ENCODE measurements at regions not wholly inside any gene's neighbourhood (a gene's known extent, or its start where the extent isn't known, plus 50 kb on each side); places are given as distances from the start of the nearest gene placed in this dataset.
"Not testable (repeated sequence)": the region's sequence is repeated elsewhere in the genome, so short reads cannot be mapped to it uniquely, and the experiment has no call there.

- not testable (repeated sequence) for DNase-seq (ENCODE audit: low spot score); H3K36me3 ChIP-seq (ENCODE audit: insufficient read depth); H3K4me2 ChIP-seq; H3K27me3 ChIP-seq (ENCODE audit: insufficient read depth); H3K36me3 Mint-ChIP-seq (ENCODE audit: low read depth); H3K4me3 ChIP-seq; H2AFZ ChIP-seq; H3K79me2 ChIP-seq (replicated peaks; ENCODE audit: insufficient read depth); ATAC-seq; H3K9me3 Mint-ChIP-seq; H3K27me3 Mint-ChIP-seq (ENCODE audit: insufficient read depth, low read depth, poor library complexity); H3K9me2 ChIP-seq (ENCODE audit: insufficient read depth); H3K4me3 Mint-ChIP-seq; H3F3A ChIP-seq (replicated peaks; ENCODE audit: low read depth); H4K20me1 ChIP-seq (replicated peaks; ENCODE audit: insufficient read depth); H3K27ac Mint-ChIP-seq; H3K27ac ChIP-seq (ENCODE audit: low read depth)
- H3K4me1 ChIP-seq (ENCODE audit: insufficient read depth) = peaks cover 10% of the 10 kb centered on the region; the same call in 1 of the 2 replicates
- peaks cover 16% of the 10 kb centered on the region; the same call in 2 of the 3 replicates for H3K4me1 Mint-ChIP-seq
Observed at GRCh38 chrX:63575700-63576099, 209.3 kb downstream of the ARHGEF9 start.

- H3K4me1 Mint-ChIP-seq = no peaks in the 10 kb centered on the region
- no peaks in the 10 kb centered on the region for H3K9me2 ChIP-seq (ENCODE audit: insufficient read depth)
- H3K4me3 ChIP-seq = no peak overlapping the region
- no peaks in the 10 kb centered on the region for H3K4me1 ChIP-seq (ENCODE audit: insufficient read depth)
- no peaks in the 10 kb centered on the region for H4K20me1 ChIP-seq (replicated peaks; ENCODE audit: insufficient read depth)
- H3K27ac Mint-ChIP-seq = no peak overlapping the region
- no peak overlapping the region for H3K4me3 Mint-ChIP-seq
- no peak overlapping the region for H2AFZ ChIP-seq
- H3K27me3 ChIP-seq (ENCODE audit: insufficient read depth) = no peaks in the 10 kb centered on the region
- no peaks in the 10 kb centered on the region for H3F3A ChIP-seq (replicated peaks; ENCODE audit: low read depth)
- DNase-seq (ENCODE audit: low spot score) (no peak), ATAC-seq (no peak)
- H3K36me3 ChIP-seq (ENCODE audit: insufficient read depth) = no peaks in the 10 kb centered on the region
- no peaks in the 10 kb centered on the region for H3K79me2 ChIP-seq (replicated peaks; ENCODE audit: insufficient read depth)
- no peak overlapping the region for H3K4me2 ChIP-seq
- no peaks in the 10 kb centered on the region; the same call in 2 of the 3 replicates for H3K36me3 Mint-ChIP-seq (ENCODE audit: low read depth)
- no peak overlapping the region for H3K27ac ChIP-seq (ENCODE audit: low read depth)
- H3K9me3 Mint-ChIP-seq = peaks cover 8% of the 10 kb centered on the region
- H3K27me3 Mint-ChIP-seq (ENCODE audit: insufficient read depth, low read depth, poor library complexity) = no peaks in the 10 kb centered on the region
- TF ChIP-seq, protein P1, sequence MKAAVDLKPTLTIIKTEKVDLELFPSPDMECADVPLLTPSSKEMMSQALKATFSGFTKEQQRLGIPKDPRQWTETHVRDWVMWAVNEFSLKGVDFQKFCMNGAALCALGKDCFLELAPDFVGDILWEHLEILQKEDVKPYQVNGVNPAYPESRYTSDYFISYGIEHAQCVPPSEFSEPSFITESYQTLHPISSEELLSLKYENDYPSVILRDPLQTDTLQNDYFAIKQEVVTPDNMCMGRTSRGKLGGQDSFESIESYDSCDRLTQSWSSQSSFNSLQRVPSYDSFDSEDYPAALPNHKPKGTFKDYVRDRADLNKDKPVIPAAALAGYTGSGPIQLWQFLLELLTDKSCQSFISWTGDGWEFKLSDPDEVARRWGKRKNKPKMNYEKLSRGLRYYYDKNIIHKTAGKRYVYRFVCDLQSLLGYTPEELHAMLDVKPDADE (IDR thresholded peaks at IDR 0.05) = no peak
- TF ChIP-seq POLR2AphosphoS5 (IDR thresholded peaks at IDR 0.05; ENCODE audit: low read depth) (no peak), NANOG (IDR thresholded peaks at IDR 0.05; ENCODE audit: borderline replicate concordance) (no peak), JUNB (IDR thresholded peaks at IDR 0.05; ENCODE audit: unreplicated experiment) (no peak), CREB1 (CRISPR knock-in tag; IDR thresholded peaks at IDR 0.05; ENCODE audit: low read depth) (no peak), EZH2 (IDR thresholded peaks at IDR 0.05; ENCODE audit: low read depth, unreplicated experiment) (no peak), CTCF (conservative IDR thresholded peaks at IDR 0.05; ENCODE audit: low read depth in 2 of 2) (no peak), ZNF114 (CRISPR knock-in tag; IDR thresholded peaks at IDR 0.05) (no peak), ZNF331 (CRISPR knock-in tag; IDR thresholded peaks at IDR 0.05; ENCODE audit: low read depth) (no peak), STAT1 (IDR thresholded peaks at IDR 0.05; ENCODE audit: unreplicated experiment) (no peak), EZH2phosphoT487 (IDR thresholded peaks at IDR 0.05; ENCODE audit: unreplicated experiment) (no peak)
- TF ChIP-seq, protein P2, sequence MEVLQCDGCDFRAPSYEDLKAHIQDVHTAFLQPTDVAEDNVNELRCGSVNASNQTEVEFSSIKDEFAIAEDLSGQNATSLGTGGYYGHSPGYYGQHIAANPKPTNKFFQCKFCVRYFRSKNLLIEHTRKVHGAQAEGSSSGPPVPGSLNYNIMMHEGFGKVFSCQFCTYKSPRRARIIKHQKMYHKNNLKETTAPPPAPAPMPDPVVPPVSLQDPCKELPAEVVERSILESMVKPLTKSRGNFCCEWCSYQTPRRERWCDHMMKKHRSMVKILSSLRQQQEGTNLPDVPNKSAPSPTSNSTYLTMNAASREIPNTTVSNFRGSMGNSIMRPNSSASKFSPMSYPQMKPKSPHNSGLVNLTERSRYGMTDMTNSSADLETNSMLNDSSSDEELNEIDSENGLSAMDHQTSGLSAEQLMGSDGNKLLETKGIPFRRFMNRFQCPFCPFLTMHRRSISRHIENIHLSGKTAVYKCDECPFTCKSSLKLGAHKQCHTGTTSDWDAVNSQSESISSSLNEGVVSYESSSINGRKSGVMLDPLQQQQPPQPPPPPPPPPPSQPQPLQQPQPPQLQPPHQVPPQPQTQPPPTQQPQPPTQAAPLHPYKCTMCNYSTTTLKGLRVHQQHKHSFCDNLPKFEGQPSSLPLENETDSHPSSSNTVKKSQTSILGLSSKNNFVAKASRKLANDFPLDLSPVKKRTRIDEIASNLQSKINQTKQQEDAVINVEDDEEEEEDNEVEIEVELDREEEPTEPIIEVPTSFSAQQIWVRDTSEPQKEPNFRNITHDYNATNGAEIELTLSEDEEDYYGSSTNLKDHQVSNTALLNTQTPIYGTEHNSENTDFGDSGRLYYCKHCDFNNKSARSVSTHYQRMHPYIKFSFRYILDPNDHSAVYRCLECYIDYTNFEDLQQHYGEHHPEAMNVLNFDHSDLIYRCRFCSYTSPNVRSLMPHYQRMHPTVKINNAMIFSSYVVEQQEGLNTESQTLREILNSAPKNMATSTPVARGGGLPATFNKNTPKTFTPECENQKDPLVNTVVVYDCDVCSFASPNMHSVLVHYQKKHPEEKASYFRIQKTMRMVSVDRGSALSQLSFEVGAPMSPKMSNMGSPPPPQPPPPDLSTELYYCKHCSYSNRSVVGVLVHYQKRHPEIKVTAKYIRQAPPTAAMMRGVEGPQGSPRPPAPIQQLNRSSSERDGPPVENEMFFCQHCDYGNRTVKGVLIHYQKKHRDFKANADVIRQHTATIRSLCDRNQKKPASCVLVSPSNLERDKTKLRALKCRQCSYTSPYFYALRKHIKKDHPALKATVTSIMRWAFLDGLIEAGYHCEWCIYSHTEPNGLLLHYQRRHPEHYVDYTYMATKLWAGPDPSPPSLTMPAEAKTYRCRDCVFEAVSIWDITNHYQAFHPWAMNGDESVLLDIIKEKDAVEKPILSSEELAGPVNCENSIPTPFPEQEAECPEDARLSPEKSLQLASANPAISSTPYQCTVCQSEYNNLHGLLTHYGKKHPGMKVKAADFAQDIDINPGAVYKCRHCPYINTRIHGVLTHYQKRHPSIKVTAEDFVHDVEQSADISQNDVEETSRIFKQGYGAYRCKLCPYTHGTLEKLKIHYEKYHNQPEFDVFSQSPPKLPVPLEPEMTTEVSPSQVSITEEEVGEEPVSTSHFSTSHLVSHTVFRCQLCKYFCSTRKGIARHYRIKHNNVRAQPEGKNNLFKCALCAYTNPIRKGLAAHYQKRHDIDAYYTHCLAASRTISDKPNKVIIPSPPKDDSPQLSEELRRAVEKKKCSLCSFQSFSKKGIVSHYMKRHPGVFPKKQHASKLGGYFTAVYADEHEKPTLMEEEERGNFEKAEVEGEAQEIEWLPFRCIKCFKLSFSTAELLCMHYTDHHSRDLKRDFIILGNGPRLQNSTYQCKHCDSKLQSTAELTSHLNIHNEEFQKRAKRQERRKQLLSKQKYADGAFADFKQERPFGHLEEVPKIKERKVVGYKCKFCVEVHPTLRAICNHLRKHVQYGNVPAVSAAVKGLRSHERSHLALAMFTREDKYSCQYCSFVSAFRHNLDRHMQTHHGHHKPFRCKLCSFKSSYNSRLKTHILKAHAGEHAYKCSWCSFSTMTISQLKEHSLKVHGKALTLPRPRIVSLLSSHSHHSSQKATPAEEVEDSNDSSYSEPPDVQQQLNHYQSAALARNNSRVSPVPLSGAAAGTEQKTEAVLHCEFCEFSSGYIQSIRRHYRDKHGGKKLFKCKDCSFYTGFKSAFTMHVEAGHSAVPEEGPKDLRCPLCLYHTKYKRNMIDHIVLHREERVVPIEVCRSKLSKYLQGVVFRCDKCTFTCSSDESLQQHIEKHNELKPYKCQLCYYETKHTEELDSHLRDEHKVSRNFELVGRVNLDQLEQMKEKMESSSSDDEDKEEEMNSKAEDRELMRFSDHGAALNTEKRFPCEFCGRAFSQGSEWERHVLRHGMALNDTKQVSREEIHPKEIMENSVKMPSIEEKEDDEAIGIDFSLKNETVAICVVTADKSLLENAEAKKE (CRISPR knock-in tag; IDR thresholded peaks at IDR 0.05) = no peak
Observed at GRCh38 chrX:63566856-63567255, 215.7 kb upstream of the SPIN4 start.

Data from GM23338 (cell line).